ENCODE measurements at regions not wholly inside any gene's neighbourhood (a gene's known extent, or its start where the extent isn't known, plus 50 kb on each side); places are given as distances from the start of the nearest gene placed in this dataset.

DNA sequence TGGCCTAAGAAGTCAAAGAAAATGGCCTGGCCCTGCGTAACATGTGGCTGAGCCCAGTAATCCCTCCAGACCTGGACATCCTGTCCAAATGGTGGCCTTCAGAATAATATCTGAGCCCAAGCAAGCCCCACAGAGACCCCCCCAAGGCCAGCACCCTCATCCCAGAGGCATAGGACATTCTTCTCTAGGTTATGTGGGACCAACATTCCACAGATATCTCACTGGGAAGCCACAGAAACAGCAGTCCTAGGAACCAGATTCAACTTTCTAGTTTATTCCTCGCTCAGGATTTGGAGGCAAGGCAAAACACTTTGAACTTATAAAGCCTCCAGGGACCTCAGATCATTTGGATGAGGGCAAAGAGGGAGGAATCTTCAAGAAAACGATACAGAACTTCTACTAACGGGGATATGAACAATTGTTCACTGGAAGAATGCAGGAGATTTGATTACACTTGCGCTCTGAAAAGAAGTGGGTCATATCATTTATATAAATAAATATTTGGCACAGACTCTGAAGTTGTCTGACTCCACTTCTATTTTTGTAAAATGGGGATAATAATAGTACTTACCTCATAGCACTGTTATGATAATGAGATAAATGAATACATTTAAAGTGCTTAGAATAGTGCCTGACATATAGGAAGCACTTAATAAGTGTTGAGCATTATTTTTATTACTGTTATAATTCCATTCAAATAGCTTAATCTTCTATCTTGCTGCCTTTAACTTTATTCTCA lies 171.5 kb downstream of the NUAK1 start:
- DNase-seq: peak; percentile 38

DNA sequence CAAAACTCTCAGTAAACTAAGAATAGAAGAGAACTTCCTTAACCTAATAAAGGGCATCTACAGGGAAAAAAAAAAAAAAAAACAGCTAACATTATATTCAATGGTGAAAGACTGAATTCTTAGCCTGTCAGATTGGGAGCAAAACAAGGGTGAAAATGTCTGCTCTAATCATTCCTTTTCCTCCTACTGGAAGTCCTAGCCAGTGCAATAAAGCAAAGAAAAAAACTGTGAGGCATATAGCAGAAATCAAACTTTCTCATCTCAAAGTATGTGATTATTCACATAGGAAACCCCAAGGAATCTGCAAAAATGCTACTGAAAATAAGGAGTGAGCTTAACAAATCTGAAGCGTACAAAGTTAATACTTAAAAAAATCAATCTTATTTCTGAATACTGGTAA lies 170.7 kb downstream of the NUAK1 start:
- DNase-seq: no peak

DNA sequence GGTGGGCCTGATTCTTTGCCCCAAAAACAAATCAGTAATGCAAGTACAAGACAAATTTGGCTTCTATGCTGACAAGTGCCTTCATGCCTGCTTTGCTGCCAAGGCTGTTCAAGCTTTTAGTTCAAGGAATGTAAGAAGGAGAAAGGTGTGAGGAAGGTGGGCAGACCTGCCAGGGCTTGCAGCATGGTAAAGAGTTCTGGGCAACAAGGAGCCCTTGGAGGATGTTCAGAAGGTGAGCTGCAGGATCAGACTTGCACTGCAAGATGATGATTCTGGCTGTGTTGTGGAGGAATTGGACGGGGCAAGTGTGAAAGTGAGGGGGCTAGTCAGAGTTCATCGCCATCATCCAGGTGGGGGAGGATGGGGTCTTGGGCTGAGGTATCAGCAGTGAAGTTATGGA lies 167.9 kb downstream of the NUAK1 start:
- no peak for DNase-seq

DNA sequence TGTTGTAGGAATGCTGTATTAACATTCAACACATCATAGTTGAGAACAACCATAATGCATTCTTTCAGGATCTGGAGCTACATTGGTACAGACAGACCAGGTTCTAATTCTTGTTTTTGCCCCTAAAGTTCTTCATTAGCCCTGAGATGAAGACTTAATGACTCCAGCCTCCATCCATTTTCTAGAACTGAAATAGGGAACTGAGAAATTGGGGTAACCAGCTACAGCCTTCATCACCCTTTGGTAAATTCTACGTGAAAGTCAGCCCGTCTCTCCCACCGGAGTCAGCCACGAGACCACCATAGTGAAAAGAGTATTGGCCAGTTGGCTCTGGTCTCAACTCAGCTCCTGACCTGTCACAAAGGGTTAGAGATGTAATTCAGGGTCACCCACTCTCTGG lies 164.0 kb downstream of the NUAK1 start:
- no peak for DNase-seq

DNA sequence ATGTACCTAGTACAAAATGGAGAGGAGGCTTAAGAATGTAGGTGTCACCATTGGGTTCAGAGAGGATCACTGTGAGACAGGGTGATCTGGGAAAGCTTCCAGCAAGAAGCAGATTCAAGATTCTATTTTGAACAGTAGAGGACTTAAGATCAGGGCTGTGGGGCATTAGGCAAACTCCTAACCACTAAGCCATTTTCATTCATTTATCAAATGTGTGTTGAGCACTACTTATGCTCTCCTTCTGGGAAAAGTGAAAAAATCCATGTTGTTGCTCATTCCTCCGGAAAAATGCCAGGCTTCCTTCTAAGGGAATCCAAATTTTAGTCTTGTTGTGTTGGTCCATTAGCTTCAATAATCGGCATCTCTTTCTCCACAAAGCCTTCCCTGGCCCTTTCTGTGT lies 163.4 kb downstream of the NUAK1 start:
- DNase-seq: peak; percentile 38

DNA sequence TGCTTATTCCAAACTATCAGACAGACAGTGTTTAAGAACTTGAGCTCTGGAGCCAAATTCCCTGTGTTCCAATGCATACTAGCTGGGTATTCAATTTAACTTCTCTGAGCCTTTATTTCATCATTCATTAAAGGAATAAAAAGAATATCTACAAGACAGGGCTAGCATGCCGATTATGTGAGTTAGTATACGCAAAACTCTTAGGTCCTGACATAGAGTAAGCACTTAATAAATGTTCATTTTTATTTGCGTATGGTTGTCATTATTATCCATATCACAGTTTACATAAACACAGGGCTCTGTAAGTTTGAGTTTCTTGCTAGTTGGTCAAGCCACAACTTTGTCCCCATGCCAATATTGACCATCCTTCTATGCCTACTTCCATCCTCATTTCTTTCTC lies 161.5 kb downstream of the NUAK1 start:
- DNase-seq: peak; percentile 31

DNA sequence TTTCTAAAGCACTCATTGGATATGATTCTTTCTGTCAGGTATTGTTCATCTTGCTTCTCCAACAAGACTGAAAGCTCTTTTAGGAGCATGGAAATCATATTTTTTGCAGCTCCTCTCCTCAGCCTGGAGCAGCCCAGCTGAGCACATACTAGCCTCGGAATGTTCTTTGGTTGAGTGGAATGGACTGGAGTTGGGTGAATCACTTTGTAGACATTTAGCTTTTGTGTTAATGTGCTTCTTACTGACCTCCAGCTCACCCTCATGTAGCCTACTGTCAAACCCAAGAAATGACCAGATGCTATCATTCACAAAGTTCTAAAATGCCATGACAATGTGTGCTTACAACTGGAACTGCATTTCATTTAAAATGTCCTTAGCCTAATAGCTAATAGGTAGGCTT lies 161.1 kb downstream of the NUAK1 start:
- DNase-seq: peak; percentile 91

DNA sequence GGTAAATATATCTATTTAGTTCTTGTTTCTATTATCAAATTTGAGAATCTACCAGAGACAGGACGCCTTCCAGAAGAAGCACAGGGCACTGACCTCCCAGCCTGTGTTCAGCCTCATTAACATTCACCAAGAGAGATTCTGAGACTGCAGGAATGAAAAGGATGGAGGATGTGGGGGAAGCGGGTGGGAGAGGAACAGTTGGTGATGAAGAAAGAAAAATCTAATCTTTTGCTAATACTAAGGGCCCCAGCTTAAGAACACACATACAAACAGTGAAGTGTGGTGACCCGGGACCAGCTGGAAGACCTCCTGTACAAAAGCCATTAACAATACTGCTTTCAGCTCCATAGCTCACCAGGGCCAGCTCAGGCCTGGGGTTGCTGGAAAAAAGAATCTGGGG lies 160.5 kb downstream of the NUAK1 start:
- no peak for DNase-seq

DNA sequence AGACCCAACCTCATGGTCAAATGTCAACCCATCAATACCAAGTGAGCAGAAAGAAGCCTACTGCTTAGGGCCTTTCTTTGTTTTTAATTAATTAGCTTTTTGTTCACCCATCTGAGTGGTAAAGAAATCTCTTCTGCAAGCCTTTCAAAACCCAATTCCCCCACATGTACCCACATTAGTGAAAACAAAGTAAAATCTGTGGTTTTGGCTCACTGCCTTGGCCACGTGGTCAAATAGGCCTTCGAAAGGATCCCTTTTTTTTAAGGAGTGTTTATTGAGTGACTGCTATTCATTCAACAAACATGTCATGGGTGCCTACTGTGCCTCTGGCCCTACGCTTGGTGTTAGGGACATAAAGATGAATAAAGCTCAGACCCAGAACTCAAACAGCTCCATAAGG lies 160.1 kb downstream of the NUAK1 start:
- DNase-seq: peak; percentile 56

DNA sequence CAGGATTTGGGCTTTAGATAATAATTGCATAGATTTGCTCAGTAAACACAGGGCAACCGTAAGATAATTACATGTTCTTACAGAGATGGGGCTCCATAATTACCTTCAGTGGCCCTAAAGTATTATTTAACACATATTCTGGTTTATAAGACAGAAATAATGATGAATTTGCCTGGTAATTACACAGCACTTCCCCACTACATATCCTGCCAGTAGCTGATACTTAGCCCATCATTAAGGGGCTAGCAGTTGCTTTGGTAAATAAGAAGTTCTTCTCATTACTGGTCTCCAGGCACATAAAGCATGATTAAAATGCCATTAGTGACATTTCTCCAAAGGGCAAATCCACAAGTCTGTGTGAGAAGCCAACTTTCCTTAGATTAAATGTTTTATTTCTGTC lies 158.7 kb downstream of the NUAK1 start:
- DNase-seq: no peak

DNA sequence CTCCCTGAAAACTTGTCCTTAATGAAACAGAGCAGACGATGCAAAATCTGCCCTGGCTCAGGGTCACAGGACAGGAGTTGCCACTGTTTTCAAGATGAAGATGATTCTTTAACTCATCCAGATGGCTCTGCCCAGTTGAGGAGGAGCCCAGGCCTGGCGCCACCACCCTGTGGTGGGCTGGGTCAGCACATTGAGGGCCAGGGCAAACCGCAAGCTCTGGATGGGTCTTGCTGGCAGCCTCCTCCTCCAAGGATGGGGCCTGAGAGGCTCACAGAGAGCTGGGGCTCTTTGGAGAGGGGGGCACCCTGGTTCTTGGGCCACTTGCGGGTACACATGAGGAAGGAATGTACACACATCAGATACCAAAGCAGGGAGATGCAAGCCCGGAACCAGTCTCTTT lies 158.2 kb downstream of the NUAK1 start:
- DNase-seq: no peak

DNA sequence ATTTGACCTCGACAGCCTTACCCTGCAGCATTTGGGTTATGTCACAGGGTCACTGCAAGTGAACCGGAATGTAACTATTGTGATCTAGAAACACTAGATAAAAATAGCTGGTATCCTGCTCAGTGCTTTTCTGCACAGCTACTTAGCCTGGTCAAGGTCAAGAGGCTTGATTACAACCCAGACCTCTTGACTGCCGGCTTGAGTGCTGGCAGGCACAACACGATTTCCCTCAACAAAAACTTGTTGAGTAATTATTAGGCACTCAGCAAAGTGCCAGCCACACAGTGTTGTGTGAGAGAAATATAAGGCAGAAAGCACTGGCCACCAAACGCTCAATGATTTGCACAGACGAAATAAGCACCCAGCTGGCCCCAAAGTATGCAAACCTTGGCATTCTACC lies 156.7 kb downstream of the NUAK1 start:
- DNase-seq: no peak

DNA sequence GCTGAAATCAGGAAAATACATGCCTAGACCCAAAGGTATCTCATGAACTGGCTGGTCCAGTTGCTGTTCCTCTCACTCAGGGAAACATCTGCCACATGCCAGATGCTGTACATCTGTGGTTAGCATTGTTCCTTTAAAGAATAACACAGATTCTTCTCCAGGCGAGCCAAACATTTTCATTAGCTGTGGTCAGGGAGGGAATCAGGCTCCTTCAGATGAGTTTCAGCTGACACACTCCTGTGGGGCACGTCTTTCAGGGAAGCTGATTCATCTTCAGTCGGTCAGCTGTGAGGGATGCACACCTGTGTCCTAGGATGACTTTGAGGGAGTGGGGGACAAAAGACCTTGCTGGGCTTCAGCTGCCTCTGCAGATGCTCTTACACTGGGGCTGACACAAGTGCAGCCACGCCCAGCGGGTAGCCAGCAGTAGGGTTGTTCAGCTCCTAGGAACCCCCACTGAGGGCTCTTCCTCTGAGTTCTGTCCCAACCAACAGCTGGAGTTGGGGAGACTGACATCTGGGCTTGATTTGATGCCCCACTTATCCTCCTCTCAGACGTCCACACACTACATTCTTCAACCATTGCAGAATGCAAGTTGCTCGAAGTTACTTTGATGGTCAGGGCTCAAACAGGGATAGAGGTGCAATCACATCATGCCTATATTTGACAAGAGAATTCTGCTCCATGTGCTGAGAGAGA lies 155.0 kb downstream of the NUAK1 start:
- peak; percentile 88 for DNase-seq

DNA sequence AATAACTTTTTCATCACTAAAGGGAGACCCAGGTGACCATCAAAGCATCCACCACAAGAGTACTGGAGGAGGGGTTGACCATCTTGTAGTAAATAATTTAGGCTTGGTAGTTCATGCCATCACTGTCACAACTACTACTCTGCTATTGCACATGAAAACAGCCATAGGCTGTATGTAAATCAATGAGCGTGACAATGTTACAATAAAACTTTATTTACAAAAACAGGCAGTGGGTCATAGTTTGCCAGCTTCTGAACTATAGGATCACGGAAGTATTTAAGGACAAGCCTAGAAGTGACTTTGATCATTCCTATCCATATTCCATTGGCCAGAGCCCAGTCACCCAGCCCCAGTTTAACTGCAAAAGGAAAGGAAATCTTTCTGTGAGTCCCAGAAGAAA lies 153.4 kb downstream of the NUAK1 start:
- DNase-seq: no peak

DNA sequence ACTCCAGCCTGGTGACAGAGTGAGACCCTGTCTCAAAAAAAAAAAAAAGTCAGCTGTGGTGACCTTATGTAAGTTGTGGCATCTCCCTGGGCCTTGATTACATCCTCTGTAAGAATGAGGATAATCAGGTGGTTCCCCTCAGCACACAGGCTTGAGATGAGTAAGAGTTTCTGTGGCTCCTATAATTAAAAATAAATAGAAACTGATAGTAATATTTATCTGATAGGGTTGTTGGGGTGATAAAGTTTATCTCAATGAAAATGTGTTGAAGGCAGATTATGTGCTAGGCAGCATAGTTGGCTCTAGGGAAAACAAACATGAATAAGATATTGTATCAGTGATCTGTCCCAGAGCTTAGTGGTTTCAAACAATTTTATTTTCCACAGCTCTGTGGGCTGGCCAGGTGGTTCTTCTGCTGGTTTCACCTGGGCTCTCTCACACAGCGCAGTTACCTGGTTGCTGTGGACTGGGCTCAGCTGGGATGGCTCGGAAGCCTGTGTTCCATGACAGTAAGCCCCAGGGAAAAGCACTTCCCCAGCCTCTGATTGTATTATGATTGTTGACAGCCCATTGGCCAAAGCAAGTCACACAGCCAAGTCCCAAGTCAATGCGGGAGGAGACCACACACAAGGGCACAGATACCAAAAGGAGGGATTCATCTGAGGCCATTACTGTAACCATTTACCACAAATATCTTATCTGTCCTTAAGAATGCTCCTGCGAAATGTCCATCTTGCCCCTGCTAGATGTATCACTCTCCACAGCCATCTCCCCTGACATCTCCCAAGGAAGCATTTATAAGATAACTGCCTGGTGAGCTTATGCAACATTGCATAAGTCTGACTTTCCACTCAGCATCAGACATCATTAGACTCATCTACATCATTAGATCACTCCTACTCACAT lies 151.7 kb downstream of the NUAK1 start:
- DNase-seq: peak; percentile 98

DNA sequence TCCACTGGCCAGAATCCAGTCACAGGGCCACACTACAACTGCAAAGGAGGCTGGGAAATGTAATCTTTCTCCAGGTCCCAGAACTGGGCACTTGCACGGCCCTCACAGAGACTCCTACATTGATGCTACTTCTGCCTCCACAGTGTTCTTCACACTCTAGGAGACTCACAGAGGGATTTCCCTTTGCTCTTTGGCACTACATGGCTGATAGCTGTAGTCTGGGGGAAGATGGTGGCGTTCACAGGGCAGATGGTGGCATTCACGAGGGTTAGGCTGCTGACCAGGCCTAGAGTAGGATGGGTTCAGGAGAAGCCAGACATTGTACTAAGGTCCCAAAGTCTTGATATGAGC lies 151.1 kb downstream of the NUAK1 start:
- no peak for DNase-seq

DNA sequence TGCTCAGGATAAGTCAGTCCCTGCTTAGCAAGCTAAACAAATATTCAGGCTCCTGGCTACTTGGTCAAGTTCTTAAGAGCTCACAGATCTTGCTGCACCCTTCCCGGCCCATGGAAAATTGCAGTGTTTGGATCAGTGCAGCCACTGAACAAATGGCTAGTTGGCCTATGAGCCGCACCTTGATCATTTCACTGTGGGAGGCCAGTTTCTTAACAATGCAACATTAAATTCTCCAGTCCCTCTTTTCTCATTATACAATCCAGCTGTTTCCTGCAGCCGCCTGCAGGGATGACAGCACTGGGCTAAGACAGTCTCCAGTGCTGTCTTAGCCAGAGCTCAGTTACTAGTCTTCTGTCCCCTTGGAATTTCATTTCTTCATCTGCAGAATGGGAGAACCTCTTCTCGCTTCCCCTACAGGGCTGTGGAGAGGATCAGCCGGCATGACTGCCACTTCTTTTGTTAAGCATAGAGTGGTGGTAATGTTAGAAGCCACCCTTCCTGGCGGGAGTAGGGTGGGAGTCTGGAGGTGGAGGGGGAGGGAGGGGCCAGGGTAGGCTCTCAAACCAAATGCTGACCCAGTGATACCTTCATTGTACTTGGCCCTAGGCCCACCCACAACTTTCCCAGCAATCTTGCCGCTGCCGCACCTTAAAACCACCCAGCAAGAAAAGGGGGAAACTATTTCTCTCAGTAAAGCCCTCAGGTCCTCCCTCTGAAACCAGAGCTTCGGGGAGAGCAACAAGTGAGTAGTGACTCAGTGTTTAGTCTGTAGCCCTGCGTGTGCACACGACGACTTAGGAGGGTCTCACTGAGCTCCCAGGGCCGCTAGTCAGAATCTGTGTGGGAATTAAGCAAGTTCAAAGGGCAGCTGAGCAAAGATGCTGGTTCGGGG lies 145.7 kb downstream of the NUAK1 start:
- DNase-seq: peak; percentile 66

DNA sequence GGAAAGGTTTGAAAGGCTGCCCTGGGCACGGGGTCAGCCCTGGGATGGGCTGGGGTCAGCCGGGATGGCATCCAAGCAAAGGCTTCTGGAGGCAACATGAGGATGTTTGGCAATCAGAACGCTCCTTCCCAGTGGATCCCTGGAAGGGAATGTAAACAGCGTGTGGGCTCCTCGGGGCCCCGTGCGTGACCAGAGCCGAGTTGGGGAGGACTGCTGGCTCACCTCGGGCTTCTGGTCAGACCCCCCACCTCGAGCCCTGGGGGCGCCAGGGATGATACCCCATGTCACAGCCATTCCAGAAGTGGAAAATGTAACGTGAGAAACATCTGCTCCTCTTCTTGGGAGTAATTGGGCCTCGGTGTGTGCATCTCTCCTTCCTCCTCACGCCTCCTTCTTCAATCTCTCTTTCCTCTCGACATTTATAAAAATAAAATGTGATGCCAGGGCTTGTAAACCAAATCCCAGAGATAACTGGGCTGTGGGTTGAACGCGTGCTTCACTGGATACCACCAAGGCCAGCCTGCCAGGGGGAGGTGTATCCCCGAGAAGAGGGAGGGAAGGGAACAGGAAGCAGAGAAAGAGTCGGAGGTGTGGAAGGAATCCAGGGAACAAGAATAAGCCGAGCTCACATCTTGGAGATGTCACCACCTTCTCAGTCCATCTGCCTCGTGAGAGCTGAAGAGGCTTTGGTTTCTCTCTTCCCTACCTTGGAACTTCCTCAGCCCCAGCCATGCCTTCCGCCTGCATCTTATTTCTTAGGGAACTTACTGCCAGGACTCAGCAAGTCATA lies 144.8 kb downstream of the NUAK1 start:
- DNase-seq: peak; percentile 15

DNA sequence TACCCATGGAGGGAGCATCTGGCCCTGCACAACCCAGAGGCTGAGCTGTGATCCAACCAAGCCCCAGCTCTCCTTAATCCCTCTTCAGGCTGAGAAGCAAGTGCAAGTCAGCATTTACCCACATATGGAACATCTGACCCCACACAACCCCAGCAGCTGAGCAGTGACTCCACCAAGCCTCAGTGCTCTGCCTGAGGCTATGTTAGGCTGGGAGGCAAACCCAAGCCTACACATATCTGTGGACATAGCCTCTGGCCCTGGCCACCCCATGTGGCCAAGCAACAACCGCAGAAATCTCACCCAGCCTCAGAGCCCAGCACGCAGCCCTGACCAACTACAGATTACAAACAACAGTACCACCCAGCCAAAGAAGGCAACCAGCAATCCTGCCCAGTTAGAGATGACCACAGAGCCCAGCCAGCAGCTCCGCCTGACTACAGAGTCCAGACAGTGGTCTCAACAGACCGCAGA lies 142.8 kb downstream of the NUAK1 start:
- DNase-seq: no peak

DNA sequence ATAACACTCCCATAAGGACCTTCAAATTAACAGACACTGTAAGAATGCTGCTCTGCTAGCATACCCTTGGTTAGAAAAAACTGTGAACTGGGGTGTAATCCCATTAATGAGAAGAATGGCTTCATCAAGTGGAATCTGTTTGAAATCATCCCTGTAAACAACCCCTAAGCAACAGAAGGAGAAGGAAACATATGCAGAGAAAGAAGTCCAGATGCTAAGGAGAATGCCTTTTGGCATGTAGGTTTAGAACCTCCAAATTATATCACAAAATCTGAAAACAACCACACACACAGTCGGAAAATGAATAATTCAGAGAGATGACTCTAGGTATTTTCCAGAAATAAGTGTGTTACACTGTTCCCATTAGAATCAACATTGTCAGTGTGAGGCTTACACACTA lies 140.2 kb downstream of the NUAK1 start:
- no peak for DNase-seq

DNA sequence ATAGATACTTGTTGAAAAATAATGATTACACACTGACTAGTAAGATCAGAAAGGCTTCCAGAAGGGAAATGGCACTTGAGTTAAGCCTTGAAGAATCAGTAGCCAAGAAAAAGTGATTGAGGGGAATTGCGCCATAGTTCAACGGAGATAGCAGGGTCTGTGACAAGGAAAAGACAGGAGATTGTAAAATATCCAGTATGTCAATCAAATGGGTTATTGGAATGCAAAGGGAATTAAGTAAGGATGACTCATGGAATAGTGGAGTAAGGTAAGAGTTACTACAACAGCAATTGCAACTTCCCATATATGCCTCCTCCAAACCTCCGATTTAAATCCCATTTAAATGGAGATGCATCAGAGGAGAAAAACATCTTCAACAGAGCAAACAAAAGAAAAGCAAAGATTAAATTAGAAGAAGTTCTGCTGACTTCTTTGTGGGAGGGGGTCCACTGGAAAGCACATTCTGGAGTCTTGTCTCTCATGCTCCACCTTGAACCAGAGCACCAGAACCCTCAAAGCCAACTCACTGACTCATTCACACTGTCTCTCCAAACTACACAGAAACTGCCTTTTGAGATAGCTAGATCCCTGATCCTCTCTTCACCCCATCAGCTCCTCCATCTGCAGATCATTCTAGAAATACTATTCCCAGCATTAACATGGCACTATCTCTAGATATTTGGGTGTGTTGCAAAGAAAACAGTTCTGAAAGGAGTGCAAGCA lies 138.2 kb downstream of the NUAK1 start:
- peak; percentile 16 for DNase-seq
